ENCODE measurements at regions not wholly inside any gene's neighbourhood (a gene's known extent, or its start where the extent isn't known, plus 50 kb on each side); places are given as distances from the start of the nearest gene placed in this dataset.

GRCh38 chr2:111678161-111678560 lies 205.8 kb downstream of the ANAPC1 start:
- no peak for DNase-seq

GRCh38 chr2:111678651-111679050 lies 205.3 kb downstream of the ANAPC1 start:
- DNase-seq: no peak

- DNase-seq: peak; percentile 74
Measured at GRCh38 chr2:111679202-111679601, 204.8 kb downstream of the ANAPC1 start.

DNA sequence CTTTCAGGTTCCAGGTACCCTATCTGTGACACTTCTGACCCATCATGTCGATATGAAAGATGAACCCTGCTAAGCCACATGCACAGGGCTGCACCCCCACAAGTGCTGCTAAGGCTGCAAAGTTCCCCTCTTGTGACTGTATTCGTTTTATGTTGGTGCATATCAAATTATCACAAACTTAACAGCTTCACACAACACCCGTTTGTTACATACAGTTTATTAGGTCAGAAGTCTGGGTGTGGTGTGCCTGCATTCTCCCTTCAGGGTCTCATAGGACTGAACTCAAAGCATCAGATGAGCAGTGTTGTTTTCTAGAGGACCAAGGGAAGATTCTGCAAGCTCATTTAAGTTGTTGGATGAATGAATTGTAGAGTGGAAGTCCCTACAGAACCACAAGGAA lies 199.4 kb downstream of the ANAPC1 start:
- DNase-seq: no peak

GRCh38 chr2:111685342-111685741 lies 198.7 kb downstream of the ANAPC1 start:
- no peak for DNase-seq

DNA sequence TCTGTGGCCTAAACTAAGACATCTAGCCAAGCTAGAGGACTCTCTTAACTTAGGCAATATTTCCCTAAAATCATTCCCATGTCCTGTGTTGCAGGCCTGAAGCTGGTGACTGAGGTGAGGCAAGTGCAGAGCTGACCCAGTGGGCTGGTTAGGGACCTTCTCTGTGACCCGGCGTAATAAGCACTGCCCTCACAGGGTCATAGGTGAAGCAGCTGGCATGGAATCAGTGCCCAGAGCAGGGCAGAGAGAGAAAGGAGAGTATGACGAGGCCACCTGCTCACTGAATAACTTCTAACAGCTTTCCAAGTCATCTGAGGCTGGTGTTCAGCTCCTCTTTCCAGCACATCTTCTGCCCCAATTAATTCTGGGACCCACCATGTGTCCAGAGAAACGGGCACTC lies 197.0 kb downstream of the ANAPC1 start:
- no peak for DNase-seq

DNA sequence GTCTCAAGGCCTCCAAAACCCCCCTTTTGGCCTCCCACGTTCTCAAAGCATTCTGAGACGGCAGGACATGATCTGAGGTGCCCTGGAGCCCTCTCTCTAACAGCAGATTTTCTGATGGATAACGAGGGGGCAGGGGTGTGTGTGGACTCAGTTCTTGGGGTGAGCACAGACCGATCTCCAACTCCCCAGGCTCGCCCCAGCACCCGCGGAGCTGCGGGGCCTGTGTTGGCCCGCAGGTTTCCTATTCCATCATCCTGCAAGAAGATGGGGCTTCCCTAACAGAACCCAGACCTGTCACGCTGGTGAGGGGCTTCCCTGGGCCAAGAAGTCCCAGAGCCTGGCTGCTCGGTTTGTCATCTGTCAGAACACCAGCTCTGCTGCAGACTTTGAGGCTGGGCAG lies 196.1 kb downstream of the ANAPC1 start:
- DNase-seq: no peak

- DNase-seq: no peak
Measured at GRCh38 chr2:111688482-111688881, 195.5 kb downstream of the ANAPC1 start.

DNA sequence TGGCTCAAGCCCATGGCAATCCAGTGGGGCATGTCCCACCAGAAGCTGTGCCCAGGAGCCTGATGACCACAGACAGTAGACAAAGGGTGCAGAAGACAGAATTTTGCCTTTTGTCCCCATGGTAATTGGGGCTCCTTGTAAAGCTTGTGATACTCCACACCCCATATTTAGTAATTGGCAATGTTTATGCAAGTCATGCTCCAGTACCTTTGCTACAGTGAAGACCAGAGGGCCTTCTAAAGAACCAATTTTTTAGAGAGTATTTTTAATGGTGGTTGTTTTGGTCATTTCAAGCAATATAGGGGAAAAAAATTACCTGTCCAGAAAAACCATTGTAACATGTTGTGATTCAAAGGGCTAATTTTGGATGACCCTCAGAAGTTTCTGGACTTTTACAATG lies 194.8 kb downstream of the ANAPC1 start:
- no peak for DNase-seq

DNA sequence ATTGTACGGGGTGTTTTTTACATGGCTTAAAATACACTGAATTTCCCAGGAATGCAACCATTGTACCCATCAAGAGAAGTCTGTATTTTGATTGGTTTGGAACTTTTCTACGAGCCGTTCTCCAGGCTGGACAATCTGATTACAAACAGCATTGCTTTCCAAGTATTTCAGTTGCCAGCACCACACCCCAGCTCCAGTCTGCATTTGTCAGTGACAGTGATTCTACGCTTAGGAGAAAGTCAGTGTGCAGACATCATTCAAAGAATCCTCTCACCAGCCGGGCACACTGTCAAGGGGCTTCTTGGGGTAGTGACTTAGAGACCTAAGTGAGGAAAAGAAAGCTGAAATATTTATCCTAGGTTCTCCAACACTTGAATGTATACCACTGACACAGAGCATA lies 194.1 kb downstream of the ANAPC1 start:
- no peak for DNase-seq

- DNase-seq: no peak
Measured at GRCh38 chr2:111691164-111691875, 192.7 kb downstream of the ANAPC1 start.

DNA sequence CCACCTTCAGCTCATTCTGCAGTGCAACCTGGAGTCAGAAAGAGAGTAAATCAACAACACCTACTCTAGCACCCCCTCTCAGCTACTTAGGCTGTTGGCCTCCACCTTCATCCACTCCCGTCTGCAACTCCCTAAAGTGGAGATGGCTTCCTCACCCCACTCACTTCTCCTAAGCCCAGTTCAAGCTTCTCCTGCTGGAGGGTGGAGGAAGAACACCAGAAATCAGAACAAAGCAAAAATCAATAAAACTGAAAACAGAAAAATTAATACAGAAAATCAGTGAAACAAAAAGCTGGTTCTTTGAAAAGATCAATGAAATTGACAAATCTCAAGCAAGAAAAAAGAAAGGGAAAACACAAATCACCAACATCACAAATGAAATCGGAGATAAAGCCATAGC lies 191.7 kb downstream of the ANAPC1 start:
- no peak for DNase-seq

DNA sequence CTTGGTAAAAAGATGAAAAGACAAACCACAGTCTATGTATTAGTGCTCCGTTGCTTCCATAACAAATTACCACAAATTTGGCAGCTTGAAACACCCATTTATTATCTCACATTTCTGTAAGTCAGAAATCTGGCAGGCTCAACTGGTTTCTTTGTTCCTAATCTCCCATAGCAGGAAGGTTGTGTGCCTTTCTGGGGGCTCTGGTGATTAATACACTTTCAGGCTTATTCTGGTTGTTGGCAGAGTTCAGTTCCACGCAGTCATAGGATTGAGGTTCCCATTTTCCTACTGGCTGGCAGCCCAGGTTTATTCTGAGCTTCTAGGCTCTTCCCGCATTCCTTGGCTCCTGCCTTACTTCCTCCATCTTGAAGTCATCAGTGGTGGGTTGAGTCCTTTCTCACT lies 189.3 kb downstream of the ANAPC1 start:
- no peak for DNase-seq

DNA sequence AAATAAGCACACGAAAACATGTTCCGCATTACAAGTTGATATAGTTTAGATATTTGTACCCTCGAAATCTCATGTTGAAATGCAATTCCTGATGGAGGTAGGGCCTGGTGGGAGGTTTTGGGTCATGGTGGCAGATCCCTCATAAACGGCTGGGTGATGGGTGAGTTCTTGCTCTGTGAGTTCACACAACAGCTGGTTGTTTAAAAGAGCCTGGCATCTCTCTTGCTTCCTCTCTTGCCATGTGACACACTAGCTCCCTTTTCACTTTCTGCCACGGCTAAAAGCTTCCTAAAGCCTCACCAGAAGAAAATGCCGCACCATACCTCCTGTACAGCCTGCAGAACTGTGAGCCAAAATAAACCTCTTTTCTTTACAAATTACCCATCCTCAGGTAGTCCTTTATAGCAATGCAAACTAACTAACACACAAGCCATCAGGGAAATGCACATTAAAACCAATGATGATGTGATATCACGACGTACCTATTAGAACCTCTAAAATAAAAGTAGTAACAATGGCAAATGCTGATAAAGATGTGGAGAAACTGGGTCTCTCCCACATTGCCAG lies 188.5 kb downstream of the ANAPC1 start:
- no peak for DNase-seq

DNA sequence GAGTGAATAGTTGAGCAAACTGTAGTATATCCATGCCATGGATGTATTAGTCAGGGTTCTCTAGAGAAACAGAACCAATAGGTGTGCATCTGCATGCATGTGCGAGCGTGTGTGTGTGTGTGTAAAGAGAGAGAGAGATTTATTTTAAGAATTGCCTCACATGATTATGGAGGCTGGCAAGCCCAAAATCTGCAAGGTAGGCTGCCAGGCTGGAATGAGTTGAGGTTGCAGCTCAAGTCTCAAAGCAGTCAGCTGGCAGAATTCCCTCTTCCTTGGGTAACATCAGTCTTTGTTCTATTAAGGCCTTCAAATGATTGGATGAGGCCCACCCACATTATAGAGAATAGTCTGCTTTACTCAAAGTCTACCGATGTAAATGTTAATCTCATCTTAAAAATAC lies 187.8 kb downstream of the ANAPC1 start:
- no peak for DNase-seq

DNA sequence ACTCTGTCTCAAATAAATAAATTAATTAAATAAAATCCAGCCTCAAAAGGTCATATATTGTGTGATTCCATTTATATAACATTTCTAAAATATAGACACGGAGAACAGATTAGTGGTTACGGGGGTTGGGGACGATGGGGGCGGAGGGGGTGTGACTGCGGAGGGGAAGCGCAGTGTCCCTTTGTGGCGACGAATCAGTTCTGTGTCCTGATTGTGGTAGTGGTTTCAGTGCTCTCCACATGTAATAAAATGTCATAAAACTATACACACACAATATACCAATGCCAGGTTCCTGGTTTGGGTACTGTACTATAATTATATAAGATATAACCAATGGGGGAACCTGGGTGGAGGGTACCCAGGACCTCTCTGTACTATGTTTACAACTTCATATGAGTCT lies 186.4 kb downstream of the ANAPC1 start:
- DNase-seq: no peak

GRCh38 chr2:111698089-111698488 lies 185.9 kb downstream of the ANAPC1 start:
- no peak for DNase-seq

DNA sequence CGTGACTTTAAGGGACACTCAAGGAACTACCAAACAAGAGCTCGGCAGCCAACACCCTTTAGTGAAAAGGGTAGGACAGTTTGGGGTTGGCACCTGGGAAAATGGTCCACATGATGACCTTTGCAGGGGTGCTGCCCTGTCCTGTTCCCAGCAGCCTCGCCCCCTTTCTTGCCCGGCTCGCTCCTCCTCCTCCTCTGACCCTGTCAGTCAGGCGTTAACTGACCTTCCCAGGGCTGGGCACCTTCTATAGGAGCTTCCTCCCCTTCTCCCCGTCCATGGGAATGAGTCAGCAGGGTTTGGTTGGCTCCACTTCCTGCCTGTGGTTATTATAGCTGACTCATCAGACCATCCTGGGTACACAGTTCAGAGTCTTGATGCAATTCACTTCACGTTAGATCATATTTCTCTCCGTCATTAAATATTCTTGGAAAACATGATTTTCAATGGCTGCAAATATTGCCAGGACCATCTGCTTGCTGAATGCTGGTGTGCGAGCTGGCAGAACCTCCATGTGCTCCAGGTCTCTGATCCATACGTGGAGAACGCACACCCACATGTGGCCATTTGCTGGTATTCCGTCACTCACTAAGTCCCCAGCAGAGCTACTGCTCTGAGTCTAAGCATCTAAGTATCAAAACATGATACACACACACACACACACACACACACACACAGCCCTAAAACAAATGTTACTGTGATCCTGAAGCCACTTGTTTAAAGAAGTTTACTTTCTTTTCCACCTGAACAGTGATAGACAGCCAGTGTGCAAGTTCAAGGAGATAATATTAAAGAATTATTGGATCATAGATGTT lies 185.0 kb downstream of the ANAPC1 start:
- DNase-seq: peak; percentile 92

GRCh38 chr2:111701266-111701665 lies 182.7 kb downstream of the ANAPC1 start:
- DNase-seq: no peak

- DNase-seq: no peak
Measured at GRCh38 chr2:111701798-111702118, 182.2 kb downstream of the ANAPC1 start.

DNA sequence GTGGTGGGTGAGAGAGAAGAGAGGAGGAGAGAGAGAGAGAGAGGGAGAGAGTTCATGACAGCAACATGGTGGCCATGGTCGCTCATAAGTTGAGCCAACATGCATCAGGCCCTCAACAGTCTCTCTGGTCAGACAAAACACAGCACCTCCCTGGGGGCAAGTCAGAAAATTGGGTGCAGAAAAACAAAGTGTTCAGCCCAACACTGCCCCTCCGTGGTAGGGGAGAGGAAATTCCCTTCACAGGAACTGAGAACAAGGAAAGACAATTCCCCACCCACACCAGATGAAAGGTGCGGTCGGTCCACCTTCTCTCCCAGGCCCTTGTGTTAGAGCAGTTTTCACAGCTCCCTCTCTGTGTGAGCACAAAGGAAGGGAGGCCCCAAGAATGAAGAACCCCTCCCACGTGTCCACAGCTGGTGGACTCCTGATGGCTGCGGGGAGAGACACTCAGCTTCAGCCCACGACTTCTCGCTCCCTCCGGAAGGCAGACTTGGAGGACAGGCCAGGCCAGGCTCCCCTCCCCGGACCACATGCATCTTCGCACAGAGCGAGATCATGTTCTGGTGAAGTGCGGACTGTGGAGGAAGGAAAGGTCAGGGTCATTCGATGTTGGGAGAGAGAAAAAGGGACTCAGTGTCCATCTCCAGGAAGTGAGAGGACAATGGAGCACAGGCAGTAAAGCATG lies 181.7 kb downstream of the ANAPC1 start:
- DNase-seq: peak; percentile 81

- no peak for DNase-seq
Measured at GRCh38 chr2:111702804-111703196, 181.2 kb downstream of the ANAPC1 start.

GRCh38 chr2:111703759-111704158 lies 180.2 kb downstream of the ANAPC1 start:
- DNase-seq: no peak

DNA sequence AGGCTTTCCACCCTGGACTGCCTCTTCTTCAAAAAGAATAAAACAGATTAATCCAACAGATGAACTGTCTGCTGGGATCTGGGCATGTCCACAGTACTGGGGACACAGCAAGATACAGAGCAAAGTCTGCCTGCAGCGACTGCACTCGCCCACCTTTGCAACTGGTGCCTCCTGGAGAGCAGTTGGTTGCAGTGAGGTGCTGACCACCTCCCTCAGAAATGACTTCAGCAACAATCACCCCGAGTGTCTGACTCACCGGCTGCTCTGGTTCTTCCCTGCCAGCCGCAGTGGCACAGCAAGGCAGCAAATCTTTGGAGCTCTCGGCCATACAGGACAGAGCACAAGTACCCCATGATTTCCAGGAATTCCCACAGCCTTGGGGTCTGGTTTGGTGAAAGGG lies 179.7 kb downstream of the ANAPC1 start:
- DNase-seq: peak; percentile 54

Data from activated CD4-positive, alpha-beta T cell treated with anti-CD3 and anti-CD28 coated beads, Interleukin-10, Interleukin-2, amounts not matched to agents 100 ng/mL and 50 ng/mL, durations not matched to agents 16 hours and 8 hours (primary cell).